Esophagus squamous epithelium (tissue), 5 donors: ENCODE measurements at regions not wholly inside any gene's neighbourhood (a gene's known extent, or its start where the extent isn't known, plus 50 kb on each side); places are given as distances from the start of the nearest gene placed in this dataset.

ENCODE experiments used
- DNase-seq: peaks from one replicate; lab custom pipeline; 2025; lab: John Stamatoyannopoulos, UW
- H3K27ac ChIP-seq, 4 donors: fragments of 200-600 bp; sonication (generic); one replicate each; pipeline ENCODE4 v1.5.1; 2016 to 2019; ENCODE audit warnings: mild to moderate bottlenecking in 1 of 4
- H3K27me3 ChIP-seq, 4 donors: fragments of 200-600 bp; sonication (generic); 1 replicate in 3 of 4; 2 replicates in 1 of 4; pipeline versions ENCODE4 v1.5.1 to v1.6.0; 2017 to 2021; ENCODE audit warnings: antibody characterized with exemption in 1 of 4
- H3K36me3 ChIP-seq, 3 donors: fragments of 200-600 bp; sonication (generic); one replicate each; pipeline ENCODE4 v1.5.1; 2016 to 2019
- H3K4me1 ChIP-seq, 3 donors: fragments of 200-600 bp; sonication (generic); one replicate each; pipeline ENCODE4 v1.5.1; 2017 to 2019
- H3K4me3 ChIP-seq, 4 donors: fragments of 200-600 bp; sonication (generic); 1 replicate in 3 of 4; 2 replicates in 1 of 4; pipeline ENCODE4 v1.5.1; 2016 to 2019; ENCODE audit warnings: mild to moderate bottlenecking in 2 of 4, moderate library complexity in 1 of 4
- H3K9me3 ChIP-seq, 3 donors: fragments of 200-600 bp; sonication (generic); one replicate each; pipeline ENCODE4 v1.5.1; 2016 to 2019
- POLR2A ChIP-seq, 4 donors: fragments of 450-650 bp; IDR thresholded peaks; one replicate each; pipeline ENCODE4 v1.6.1; 2017; ENCODE audit warnings: antibody characterized with exemption in 4 of 4, mild to moderate bottlenecking in 4 of 4, moderate library complexity in 3 of 4
- WGBS, 2 donors: methylation state at CpG; one replicate each; pipeline ENCODE4 v1.1.5; 2018; 5-methylcytosine and 5-hydroxymethylcytosine counted together
- intact Hi-C: fragments of 100-400 bp; cut with DNase I; formaldehyde crosslinking; loops from one replicate; pipeline ENCODE4 v1.15.0; 2022
- TF ChIP-seq, protein P1 (sequence below), 6 experiments: fragments of 450-650 bp in 4 of 6; fragments of 200-600 bp in 2 of 6; sonication (generic) in 2 of 6; IDR thresholded peaks; one replicate each; pipeline ENCODE4 v1.5.1; 2016 to 2019; ENCODE audit warnings: antibody characterized with exemption in 6 of 6, mild to moderate bottlenecking in 4 of 6, moderate library complexity in 4 of 6
- donor health status: DM: yes; HTN: yes; CAD: no.

DNA sequence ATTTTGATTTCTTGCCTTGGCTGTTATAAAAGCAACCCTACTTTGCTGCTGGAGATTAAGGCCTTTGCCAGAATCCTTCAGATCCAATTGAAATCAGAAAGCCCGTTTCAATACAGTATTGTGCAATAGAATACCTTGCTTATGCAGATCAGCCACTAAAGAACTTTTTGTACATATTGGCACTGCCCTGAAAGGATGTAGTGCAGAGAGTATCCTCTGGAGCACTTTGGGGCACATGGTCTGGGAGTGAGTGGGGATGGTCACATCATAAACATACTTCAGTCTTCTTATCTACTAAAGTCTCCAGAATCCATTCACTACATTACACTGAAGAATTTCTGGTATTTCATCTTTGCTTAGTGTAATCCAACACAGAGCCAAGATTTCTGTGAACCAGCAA, 189.0 kb downstream of the CENPF start:
- no peaks in the 10 kb centered on the region for H3K36me3 ChIP-seq
- 9 to 33% methylated on average over 1 of the region's 1 CpG for WGBS, 2 donors
- no peaks in the 10 kb centered on the region for H3K4me1 ChIP-seq
- H3K27ac ChIP-seq: no peak overlapping the region
- intact Hi-C loops: no loop called here
- H3K9me3 ChIP-seq: no peaks in the 10 kb centered on the region
- H3K4me3 ChIP-seq: no peak overlapping the region
- TF ChIP-seq, protein P1, sequence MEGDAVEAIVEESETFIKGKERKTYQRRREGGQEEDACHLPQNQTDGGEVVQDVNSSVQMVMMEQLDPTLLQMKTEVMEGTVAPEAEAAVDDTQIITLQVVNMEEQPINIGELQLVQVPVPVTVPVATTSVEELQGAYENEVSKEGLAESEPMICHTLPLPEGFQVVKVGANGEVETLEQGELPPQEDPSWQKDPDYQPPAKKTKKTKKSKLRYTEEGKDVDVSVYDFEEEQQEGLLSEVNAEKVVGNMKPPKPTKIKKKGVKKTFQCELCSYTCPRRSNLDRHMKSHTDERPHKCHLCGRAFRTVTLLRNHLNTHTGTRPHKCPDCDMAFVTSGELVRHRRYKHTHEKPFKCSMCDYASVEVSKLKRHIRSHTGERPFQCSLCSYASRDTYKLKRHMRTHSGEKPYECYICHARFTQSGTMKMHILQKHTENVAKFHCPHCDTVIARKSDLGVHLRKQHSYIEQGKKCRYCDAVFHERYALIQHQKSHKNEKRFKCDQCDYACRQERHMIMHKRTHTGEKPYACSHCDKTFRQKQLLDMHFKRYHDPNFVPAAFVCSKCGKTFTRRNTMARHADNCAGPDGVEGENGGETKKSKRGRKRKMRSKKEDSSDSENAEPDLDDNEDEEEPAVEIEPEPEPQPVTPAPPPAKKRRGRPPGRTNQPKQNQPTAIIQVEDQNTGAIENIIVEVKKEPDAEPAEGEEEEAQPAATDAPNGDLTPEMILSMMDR (IDR thresholded peaks at IDR 0.05): no peak
- no peak for TF ChIP-seq POLR2A (IDR thresholded peaks at IDR 0.05)
- H3K27me3 ChIP-seq: no peaks in the 10 kb centered on the region
- no peak for DNase-seq

- intact Hi-C loops: no loop called here
- WGBS, 2 donors: 63 to 72% methylated on average over 6 of the region's 6 CpGs
- Histone ChIP-seq H3K36me3 (no peaks in the 10 kb centered on the region), H3K4me1 (no peaks in the 10 kb centered on the region), H3K27me3 (no peaks in the 10 kb centered on the region), H3K4me3 (no peak overlapping the region), H3K27ac (no peak overlapping the region), H3K9me3 (no peaks in the 10 kb centered on the region)
- DNase-seq: no peak
- TF ChIP-seq, protein P1 (IDR thresholded peaks at IDR 0.05): no peak
- no peak for TF ChIP-seq POLR2A (IDR thresholded peaks at IDR 0.05)
These were observed 189.7 kb downstream of the CENPF start for GRCh38 chr1:214792527-214793186.

DNA sequence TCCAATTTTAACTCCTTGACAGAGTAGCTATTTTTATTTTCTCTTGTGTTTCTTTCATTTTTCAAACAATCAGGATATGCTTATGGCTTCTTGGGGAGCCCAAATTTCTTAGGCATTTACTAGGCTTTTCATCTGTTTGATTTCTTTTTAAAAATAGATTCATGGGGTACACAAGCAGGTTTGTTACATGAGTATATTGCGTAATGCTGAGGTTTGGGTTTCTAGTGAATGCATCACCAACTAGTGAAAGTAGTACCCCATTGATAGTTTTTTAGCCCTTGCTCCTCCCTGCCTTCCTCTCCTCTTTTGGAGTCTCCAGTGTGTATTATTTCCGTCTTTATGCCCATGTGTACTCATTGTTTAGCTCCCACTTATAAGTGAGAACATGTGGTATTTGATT, 190.7 kb downstream of the CENPF start:
- TF ChIP-seq, protein P1 (IDR thresholded peaks at IDR 0.05): no peak
- no peak for TF ChIP-seq POLR2A (IDR thresholded peaks at IDR 0.05)
- Histone ChIP-seq H3K9me3 (no peaks in the 10 kb centered on the region), H3K27me3 (no peaks in the 10 kb centered on the region), H3K36me3 (no peaks in the 10 kb centered on the region), H3K4me1 (no peaks in the 10 kb centered on the region), H3K4me3 (no peak overlapping the region), H3K27ac (no peak overlapping the region)
- no peak for DNase-seq
- intact Hi-C loops: no loop called here
- 75 to 81% methylated on average over 2 of the region's 2 CpGs for WGBS, 2 donors

DNA sequence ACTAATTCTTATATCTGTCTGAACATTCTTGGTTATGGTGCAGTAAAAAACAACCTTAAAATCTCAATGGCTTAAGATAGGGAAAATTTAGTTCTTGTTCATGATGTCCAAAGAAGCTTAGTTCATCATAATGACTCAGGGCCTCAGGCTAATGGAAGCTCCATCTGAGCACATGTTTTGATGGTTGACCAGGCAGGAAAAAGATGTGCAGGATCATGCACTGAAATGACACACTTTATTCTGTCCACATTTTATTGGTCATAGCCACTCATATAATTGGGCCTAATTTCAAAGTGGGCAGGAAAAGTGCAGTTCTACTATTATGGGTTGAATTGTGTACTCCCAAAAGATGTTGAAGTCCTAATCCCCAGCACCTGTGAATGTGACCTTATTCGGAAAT, 198.2 kb downstream of the CENPF start:
- Histone ChIP-seq H3K27ac (no peak overlapping the region), H3K9me3 (no peaks in the 10 kb centered on the region), H3K27me3 (no peaks in the 10 kb centered on the region), H3K4me1 (no peaks in the 10 kb centered on the region), H3K4me3 (no peak overlapping the region), H3K36me3 (no peaks in the 10 kb centered on the region)
- 67 to 82% methylated on average over 1 of the region's 1 CpG for WGBS, 2 donors
- no peak for DNase-seq
- intact Hi-C loops: no loop called here
- no peak for TF ChIP-seq POLR2A (IDR thresholded peaks at IDR 0.05)
- TF ChIP-seq, protein P1 (IDR thresholded peaks at IDR 0.05): no peak

DNA sequence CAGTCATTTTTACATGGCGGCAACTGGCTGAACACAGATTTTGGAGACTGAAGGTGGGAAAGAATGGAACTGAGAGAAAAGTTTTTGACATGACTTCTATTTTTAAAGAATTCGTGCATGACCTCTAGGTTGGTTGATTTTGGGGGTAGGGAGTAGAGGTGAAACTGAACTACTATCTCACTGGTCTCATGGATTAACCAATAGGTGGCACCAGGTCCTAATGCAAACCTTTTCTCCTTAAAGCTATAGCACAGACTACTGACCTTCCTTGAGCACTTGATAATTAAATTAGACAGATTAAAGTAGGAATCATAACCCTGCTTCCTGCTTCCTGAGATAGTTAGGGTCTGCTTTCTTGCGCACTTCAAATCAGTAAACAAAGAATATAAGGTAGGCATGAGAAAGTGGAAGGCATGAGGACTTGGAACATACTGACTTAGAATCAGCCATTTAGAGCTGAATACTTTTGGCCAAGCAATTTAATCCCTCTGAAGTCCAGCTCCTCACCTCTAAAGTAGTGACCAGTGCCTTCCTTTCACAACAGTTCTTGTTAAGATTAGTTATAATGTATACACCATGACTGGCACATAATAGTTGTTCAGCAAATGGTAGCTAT, 206.0 kb downstream of the CENPF start:
- Histone ChIP-seq H3K4me1 (no peaks in the 10 kb centered on the region), H3K9me3 (no peaks in the 10 kb centered on the region), H3K27ac (no peak overlapping the region), H3K36me3 (no peaks in the 10 kb centered on the region), H3K4me3 (no peak overlapping the region), H3K27me3 (no peaks in the 10 kb centered on the region)
- WGBS, 2 donors: 46 to 66% methylated on average over 3 of the region's 3 CpGs
- intact Hi-C loops: no loop called here
- TF ChIP-seq, protein P1 (IDR thresholded peaks at IDR 0.05): peak in 1 of 6 experiments; percentile 36
- TF ChIP-seq POLR2A (IDR thresholded peaks at IDR 0.05): no peak
- no peak for DNase-seq
